ENCODE measurements at regions not wholly inside any gene's neighbourhood (a gene's known extent, or its start where the extent isn't known, plus 50 kb on each side); places are given as distances from the start of the nearest gene placed in this dataset.

DNA sequence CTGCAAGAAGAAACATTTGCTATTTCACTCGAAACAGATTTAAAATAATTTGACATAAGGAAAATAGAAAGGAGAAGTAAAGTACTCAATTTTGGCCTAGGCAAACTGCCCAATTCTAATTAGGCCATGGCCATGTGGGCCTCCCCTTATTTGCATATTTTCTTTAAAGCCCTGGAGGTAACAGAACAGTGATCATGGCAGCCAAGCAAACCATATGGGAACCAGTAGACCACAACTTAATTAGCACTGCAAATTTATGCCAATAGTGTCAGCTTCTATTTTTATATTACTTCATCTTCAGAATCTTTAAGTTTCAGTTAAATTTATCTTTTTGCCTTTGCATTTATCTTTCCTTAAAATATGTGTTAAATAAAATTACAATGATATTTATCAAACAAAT lies 63.3 kb upstream of the THSD7A start:
- DNase-seq (ENCODE audit: low spot score) = no peak

DNA sequence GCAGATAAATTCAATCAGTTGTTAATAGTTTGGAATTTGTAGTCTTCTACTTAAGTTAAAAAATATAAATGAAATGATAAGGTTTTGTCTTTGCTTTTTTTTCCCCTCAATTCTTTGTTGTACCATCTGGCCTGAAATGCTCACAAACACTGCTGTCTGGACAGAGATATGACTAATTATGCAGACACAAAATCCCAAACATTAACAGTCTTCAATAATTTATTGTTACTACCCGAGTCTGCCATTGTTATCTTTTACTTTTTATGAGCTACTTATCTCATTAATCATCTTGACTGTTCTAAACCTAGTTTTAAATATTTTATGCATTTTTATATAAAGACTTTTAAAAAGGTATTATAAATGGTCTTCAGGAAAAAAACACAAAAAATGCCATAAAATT lies 64.7 kb upstream of the THSD7A start:
- DNase-seq (ENCODE audit: low spot score) = no peak

DNA sequence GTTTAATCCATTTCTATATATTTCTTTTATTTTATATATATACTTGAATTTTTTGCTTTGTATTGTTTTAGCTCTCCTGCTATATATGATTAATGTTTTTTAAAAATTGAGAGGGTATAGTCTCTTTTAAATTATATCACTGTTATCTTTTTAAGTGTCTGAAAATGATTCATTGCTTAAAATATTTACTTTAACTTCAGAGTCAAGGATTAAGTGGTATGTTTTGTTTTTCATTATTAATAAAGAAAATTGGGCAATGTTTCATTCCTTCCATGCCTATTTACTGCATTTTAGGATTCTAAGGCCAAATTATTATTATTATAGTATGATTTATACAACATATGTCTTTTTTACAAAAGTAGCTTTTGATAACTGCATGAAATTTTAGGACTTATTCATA lies 67.2 kb upstream of the THSD7A start:
- DNase-seq (ENCODE audit: low spot score) = no peak

DNA sequence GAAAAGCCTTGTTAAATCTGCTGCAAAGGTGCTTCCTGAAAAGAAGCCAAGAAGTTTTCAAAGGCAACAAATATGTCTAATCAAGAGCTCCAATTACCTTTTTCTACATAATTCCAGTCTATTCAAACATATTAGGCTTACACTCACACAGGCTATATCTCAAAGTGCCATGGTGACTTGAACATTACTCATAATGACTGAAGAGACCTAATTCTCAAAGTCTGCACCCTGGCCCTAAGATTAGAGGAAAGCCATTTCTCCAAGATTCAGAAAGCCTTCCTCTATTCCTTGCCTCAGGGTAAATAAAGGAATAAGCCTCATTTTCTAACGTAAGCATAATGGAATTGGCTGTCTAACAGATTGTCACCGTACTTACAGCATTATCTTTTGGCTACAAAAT lies 78.3 kb upstream of the THSD7A start:
- DNase-seq (ENCODE audit: low spot score) = no peak

DNA sequence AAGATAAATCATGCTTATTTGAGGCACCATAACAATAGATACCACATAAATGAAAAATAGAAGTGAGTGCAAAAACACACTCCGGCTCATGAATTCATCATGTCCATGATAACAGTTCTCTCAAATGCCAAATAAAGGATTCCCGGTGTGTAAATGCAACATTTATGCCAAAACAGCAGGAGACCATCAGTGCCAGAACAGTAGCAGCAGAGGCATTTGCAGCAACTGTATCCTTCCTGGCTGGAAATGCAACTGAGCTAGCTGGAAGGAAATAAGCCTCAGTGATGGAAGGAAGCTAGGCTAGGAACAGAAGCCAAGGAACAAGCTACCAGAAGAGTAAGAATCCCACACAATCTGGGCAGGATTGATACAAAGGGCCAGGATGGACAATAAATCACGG lies 79.9 kb upstream of the THSD7A start:
- no peak for DNase-seq (ENCODE audit: low spot score)

DNA sequence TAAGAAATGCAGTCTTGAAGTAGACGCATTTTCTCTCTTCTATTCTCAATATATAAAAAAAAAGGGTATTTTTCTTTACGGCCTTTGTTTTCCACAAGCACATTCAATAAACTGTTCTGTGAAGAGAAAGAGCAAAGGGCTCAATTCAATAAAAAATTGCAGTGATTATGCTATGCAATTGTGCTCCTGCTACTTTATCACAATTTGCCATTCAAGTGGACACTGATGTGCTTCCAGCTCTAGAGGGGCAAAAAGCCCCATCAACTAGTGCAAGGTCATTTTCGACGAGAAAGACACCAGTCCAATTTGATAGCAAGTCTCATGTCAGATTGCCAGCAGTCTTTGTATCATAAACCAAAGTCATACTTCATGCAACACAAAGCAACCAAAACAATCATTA lies 82.6 kb upstream of the THSD7A start:
- DNase-seq (ENCODE audit: low spot score) = no peak

DNA sequence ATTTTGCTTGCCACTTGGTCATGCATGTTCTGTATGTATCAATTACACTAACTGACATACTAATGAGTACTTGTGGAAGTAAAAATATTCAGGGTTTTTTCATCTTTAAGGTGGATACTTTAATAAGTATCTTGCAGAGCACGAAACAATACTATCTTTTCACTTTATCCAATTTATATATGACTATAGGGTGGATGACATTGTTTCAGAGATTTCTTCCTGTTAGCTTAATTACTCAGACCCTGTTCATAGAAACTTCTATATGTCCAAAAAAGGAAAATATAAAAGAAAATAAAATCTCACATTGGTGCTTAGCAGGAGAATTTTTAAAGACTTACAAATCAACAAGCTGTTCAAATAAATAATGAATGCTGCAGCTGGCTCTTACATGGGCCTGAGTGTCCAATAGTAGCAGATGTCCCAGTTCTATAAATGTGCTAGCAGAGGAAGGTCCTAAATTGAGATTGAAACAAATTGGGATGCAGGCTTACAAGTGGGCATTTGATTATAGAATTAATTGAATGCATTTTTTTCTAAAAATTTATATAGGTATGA lies 91.5 kb upstream of the THSD7A start:
- no peak for DNase-seq (ENCODE audit: low spot score)

DNA sequence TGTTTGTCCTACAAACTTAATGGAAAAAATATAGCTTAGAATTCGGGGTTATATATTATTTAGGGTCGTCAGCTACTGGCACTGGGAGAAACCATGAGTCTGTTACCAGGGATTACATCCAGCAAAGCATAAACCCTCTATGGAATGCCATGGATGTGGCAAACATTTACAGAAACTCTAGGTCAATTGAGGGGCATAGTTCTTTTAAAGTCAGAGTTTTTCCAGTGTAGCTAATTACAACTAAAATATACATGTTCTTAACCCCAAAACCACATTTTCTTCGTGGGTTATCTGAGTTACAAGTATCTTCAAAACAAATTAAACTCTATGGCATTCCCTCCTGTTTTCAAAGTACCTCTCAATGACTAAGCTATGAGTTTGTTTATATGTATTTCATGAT lies 99.3 kb upstream of the THSD7A start:
- DNase-seq (ENCODE audit: low spot score) = no peak

DNA sequence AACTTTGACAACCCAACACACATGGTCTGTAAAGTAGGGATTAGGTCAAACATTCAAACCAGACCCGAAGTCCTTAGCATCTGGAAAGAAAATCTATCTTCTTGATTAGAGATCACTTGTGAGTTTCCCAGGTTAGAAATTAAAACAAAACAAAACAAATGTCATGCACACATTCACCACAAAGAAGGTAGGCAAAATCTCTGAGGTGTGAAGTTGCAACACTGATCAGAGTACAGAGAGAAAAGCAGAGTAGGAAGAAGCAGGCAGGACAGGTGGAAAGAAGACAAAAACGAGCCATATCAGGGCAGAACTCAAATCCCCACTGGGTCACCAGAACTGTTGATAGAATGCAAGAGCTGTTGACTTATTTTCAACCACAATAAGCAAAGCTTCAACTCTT lies 102.8 kb upstream of the THSD7A start:
- DNase-seq (ENCODE audit: low spot score) = no peak

DNA sequence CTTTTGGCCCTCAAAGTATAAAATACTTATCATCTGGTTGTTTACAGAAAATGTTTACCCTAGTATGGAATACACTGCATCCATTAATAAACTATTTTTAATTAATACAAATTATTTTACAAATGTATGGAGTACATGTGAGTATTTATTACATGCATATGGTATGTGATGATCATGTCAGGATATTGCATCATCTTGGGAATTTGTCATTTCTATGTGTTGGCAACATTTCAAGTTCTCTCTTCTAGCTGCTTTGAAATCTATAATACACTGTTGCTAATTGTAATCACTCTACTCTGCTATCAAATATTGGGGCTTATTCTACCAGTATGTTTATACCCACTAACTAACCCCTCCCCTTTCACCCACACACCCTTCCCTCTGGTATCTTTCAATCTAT lies 103.9 kb upstream of the THSD7A start:
- DNase-seq (ENCODE audit: low spot score) = no peak

DNA sequence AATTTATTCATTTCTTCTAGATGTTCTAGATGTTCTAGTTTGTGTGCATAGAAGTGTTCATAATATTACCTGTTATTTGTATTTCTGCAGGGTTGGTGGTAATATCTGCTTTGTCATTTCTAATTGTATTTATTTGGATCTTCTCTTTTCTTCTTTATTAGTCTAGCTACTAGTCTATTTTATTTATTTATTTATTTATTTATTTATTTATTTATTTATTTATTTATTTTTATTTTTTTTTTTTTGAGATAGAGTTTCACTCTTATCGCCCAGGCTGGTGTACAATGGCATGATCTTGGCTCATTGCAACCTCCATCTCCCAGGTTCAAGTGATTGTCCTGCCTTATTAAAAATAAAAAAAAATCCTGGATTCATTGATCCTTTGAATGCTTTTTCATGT lies 114.8 kb upstream of the THSD7A start:
- DNase-seq (ENCODE audit: low spot score) = no peak

DNA sequence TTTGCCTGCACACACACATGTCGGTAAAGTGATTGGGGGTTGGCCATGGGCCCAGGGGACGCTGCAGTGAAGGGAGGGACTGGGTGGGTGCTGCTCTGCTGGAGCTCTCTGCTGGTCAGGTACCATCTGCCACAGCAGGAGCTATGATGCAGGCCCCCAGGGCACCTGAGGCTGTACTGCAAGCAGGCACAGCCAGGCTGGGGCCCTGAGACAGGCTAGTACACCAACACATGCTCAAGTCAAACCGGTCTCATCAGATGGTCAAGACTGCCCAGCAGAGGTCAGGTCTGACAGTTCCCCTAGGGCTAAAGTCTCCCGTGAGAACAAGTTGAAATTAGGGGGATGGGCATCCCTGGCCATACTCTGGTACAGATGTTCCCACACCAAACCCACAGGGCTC lies 118.3 kb upstream of the THSD7A start:
- DNase-seq (ENCODE audit: low spot score) = no peak

DNA sequence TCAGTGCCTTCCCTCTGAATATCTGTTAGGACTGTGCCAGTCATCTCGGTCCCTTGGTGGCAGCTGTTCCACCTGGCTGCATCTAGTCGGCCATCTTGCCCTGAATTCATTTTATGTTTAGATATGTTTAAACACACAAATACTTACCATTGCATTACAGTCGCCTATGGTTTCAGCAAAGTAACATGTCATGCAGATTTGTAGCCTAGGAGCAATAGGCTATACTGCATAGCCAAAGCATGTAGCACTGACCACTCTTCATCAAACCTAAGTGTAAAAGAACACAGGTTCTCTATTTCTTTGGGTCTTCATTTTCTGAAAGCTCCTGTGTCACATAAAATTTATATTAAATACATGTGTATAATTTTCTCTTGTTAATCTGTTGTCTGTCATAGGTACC lies 118.9 kb upstream of the THSD7A start:
- no peak for DNase-seq (ENCODE audit: low spot score)

DNA sequence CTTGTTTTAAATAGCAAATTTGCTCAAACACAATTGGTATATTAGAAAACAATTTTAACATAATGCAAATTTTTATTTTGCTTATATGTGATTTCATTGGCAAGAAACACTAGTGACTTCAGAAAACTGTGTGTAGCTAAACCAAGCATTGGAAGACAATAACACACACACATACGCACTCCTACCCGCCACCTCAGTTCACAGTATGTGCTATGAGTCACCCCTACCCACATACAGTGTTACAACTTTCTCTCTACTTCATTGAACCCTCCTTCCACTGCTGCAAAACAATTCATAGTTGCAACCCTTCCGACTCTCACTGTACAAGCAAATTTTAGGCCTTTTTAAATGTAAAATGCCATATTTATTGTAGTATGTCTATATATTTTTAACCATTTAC lies 119.9 kb upstream of the THSD7A start:
- DNase-seq (ENCODE audit: low spot score) = no peak

DNA sequence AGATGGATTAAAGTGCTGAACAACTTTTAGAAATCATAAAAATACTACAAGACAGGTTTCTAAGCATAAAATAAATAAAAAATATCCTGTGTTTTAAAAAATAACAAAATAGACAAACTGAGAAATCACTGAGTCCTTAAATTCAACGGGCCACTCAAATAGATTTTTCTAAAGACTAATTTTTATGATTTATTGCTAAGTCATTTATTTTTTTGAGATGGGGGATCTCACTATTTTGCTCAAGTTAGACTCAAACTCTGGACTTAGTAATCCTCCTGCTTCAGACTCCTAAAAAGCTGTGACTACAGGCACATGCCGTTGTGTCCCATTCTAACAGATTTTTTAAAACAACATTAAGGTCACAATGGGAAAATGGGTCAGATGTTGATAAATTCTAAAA lies 121.0 kb upstream of the THSD7A start:
- no peak for DNase-seq (ENCODE audit: low spot score)

DNA sequence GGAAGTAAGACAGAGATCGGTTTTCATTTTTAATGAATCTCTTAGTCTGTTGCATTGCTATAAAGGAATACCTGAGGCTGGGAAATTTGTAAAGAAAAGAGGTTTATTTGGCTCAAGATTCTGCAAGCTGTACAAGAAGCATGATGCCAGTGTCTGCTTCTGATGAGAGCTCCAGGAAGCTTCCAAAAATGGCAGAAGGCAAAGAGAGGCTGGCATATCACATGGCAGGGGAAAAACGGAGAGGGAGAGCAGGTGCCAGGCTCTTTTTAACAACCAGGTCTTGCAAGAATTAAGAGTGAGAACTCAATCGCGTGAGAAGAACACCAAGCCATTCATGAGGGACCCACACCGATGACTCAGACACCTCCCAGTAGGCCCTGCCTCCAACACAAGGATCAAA lies 125.0 kb upstream of the THSD7A start:
- no peak for DNase-seq (ENCODE audit: low spot score)

DNA sequence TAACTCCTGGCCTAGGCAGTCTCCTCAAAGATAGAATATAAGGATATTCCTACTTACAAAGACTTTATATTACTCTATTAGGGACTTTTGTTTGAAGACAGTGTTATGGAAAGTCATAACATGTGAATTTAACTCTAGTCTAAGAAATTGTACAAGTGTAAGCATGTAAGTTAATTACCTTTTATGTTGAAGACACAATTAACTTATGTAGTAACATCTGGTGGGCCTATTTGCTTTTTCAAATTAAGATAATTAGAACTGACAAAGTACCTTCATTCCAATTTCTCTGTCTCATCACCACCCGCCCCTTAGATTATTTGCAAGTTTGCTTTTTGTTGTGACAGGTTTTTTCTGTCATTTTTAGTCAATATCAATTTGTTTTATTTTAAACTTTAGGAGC lies 126.0 kb upstream of the THSD7A start:
- no peak for DNase-seq (ENCODE audit: low spot score)

DNA sequence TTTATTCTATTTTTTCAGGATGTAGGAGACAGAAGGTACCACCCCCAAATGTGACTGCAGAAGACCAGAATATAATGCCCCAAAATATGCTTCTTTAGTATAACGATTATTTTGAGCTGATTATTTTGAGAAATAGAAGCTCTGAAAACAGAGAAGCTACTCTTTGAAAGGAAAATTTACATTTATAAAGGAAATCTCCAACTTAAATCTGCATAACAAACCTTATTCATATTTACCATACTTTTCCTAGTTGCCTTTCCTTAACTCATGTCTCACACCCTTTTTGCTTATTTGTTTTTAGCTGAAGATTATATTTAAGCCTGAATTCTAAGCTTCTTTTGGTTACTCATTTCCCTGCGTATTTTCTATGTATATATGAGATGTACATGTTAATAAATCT lies 127.1 kb upstream of the THSD7A start:
- DNase-seq (ENCODE audit: low spot score) = no peak

DNA sequence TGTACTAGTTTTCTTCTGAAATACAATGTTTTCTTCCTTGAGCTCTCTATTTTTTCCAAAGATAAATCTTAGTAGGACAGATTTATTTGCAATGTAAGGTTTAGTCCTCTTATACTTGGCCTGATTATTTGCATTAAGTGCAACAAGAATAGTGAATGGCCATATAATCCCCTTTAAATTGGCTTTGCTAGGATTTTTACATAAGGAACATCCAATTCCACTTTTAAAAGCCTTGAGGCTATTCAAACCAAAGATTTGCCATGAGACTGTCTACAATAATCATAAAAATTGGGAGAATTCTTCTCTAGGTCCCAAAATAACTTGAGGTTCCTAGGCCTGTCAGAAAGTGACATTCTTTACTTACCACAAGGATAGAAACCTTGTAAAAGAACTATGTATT lies 128.6 kb upstream of the THSD7A start:
- DNase-seq (ENCODE audit: low spot score) = no peak

DNA sequence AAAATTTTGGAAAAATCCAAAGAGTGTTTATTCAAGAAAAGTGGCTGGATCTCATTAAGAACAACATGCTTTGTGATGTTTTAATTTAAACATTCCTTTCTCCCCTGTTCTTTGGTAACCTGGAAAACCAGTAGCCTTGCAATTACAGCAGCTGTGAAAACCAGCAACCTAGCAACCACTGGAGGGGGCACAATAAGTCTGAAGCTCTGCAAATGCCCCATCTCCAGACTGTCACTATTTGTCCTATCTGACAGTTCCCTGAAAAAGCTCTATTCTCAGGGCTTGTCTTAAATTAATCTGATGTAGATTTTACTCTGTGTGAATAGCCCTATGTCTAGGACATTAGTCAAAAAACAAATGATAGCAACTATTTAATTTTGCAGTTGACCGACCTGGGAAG lies 137.6 kb upstream of the THSD7A start:
- no peak for DNase-seq (ENCODE audit: low spot score)

DNA sequence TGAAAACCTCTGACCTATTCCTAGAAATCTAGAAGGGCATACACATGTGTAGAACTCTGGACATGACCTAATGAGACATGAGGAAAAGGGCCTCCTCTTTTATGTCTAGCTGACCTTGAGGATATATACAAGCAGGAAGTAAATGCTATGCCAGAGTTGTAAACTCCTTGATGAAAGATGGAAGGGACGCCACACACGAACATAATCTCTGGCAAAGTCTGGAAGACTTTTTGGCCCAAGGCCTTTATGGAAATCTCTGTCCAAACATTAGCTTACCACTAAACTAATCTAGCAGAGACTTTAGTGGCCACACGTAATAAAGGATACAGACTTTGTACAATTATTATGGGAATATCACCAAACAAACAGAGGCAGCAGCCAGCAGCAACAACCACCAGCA lies 138.1 kb upstream of the THSD7A start:
- DNase-seq (ENCODE audit: low spot score) = no peak

DNA sequence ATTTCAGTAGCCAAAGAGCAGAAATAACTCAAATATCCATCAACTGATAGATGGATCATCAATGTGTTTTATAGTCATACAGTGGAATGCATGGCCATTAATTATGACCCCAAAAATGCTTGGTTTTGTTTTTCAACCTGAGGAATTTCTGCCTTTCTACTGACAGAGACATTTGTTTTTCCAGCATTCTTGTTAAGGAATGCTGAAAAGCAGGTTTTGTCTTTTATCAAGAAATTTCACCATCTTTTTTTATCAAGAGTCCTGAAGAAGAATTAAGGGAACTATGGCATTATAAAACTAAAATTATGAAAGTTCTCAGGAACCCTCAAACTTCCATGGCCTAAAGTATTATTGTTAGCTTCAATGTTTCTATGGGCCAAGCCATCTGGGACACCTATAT lies 153.4 kb upstream of the THSD7A start:
- no peak for DNase-seq (ENCODE audit: low spot score)

DNA sequence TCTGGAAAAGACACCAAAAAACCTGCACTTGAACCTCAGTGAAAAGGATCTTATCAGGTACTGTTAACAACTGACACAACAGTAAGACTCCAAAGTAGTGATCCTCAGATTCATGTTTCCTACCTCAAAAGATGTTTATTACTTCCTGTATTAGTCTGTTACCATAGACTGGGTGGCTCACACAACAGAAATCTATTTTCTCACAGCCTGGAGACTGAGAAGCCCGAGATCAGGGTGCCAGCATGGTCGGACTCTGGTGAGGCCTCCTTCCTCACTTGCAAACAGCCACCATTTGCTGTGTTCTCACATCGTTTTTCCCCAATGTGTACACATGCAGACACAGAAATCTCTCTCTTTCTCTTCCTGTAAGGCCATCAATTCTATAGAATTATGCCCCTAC lies 154.0 kb upstream of the THSD7A start:
- DNase-seq (ENCODE audit: low spot score) = no peak

DNA sequence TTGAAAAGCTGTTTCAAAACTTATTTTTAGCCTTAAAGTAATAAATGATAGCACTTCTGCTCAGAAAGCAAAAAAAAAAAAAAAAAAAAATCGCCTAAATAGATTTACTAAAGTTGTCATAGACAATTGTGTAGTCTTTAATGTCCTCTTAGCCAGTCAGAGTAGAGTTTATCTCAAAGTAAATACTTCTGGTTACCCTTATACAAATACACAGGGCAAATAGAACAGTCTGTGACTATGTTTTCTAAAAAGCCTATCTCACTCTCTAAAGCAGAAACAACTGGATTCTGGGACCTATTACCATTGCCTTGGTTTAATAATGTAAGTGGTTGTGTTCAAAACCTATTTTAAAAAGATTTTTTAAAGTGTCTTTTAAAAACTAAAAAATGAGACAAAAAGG lies 156.2 kb upstream of the THSD7A start:
- no peak for DNase-seq (ENCODE audit: low spot score)

DNA sequence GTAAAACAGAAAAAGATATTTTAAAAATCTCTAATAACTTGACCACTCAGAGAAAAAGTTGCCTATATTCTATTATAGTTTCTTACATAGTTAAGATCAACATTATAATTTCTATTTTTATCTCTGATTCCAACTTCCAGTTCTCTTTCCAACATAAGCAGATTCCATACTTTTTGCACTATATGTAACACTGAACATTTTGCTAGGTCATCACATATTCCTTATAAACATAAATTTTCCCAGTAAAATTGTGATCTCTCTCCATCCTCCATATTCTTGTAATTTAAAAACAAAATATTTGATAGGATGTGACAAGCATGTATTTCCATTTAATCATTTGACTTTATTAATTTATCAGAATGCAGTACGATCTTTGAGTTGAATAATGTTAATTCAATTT lies 170.4 kb upstream of the THSD7A start:
- DNase-seq (ENCODE audit: low spot score) = no peak

Measured in CD4-positive, alpha-beta T cell treated with Interleukin-2 at 100 ng/mL for 4 hours (primary cell).